OCI-LY7 (cell line): ENCODE measurements at regions not wholly inside any gene's neighbourhood (a gene's known extent, or its start where the extent isn't known, plus 50 kb on each side); places are given as distances from the start of the nearest gene placed in this dataset.
"Not testable (repeated sequence)": the region's sequence is repeated elsewhere in the genome, so short reads cannot be mapped to it uniquely, and the experiment has no call there.

Experiments
- CTCF ChIP-seq: fragments of 200-600 bp; sonication (generic); conservative IDR thresholded peaks from 2 replicates; pipeline ENCODE4 v1.5.1; 2014; ENCODE audit warnings: mild to moderate bottlenecking, antibody characterized with exemption, low read length, moderate library complexity, mixed read lengths
- EZH2phosphoT487 ChIP-seq: fragments of 200-600 bp; sonication (generic); IDR thresholded peaks from 2 replicates; pipeline ENCODE4 v1.6.1; 2018; ENCODE audit warnings: low read depth, borderline replicate concordance, mild to moderate bottlenecking, mixed run types, antibody characterized with exemption, low read length, moderate library complexity, mixed read lengths

GRCh38 chr9:97187706-97188105 is 119.8 kb upstream of the CCDC180 start:
- not testable (repeated sequence) for TF ChIP-seq CTCF, EZH2phosphoT487
